Right lobe of liver (tissue), 4 donors: ENCODE measurements at regions not wholly inside any gene's neighbourhood (a gene's known extent, or its start where the extent isn't known, plus 50 kb on each side); places are given as distances from the start of the nearest gene placed in this dataset.

Experiments used
- CTCF ChIP-seq, 4 donors: fragments of 200-600 bp in 3 of 4; fragments of 450-650 bp in 1 of 4; IDR thresholded peaks; one replicate each; pipeline versions ENCODE4 v1.5.1 to v1.8.0; 2016 to 2022; ENCODE audit warnings: antibody characterized with exemption in 4 of 4, mild to moderate bottlenecking in 2 of 4
- POLR2A ChIP-seq: fragments of 450-650 bp; IDR thresholded peaks from one replicate; pipeline ENCODE4 v1.6.1; 2017; ENCODE audit warnings: antibody characterized with exemption, mild to moderate bottlenecking
- donor health status: DM: no; HTN: no; CAD: no.
- donor health status: DM: no; HTN: no; CAD: no.
- donor health status: DM: no; HTN: yes; CAD: no.

- no peak for TF ChIP-seq CTCF (IDR thresholded peaks at IDR 0.05)
- TF ChIP-seq POLR2A: no peak
Measured at GRCh38 chr13:47747901-47748300, 253.2 kb downstream of the SUCLA2 start.
